COLO829 (cell line): ENCODE measurements at regions not wholly inside any gene's neighbourhood (a gene's known extent, or its start where the extent isn't known, plus 50 kb on each side); places are given as distances from the start of the nearest gene placed in this dataset.
"Not testable (repeated sequence)": the region's sequence is repeated elsewhere in the genome, so short reads cannot be mapped to it uniquely, and the experiment has no call there.

Experiments
- DNase-seq: peaks from one replicate; pipeline ENCODE4 v3.0.0; 2012; ENCODE audit warnings: low spot score

GRCh38 chr11:19433367-19433766 lies 192.6 kb upstream of the E2F8 start:
- DNase-seq, result no peak

- DNase-seq, result no peak
These were observed 191.8 kb upstream of the E2F8 start for GRCh38 chr11:19432370-19433061.

- DNase-seq, result no peak
These were observed 190.1 kb upstream of the E2F8 start for GRCh38 chr11:19430754-19431398.

- DNase-seq, result no peak
These were observed 189.6 kb upstream of the E2F8 start for GRCh38 chr11:19430346-19430745.

- no peak for DNase-seq
These were observed 188.5 kb upstream of the E2F8 start for GRCh38 chr11:19429108-19429760.

GRCh38 chr11:19428206-19429002 lies 187.7 kb upstream of the E2F8 start:
- DNase-seq, result no peak

- DNase-seq, result no peak
These were observed 186.1 kb upstream of the E2F8 start for GRCh38 chr11:19426756-19427403.

- no peak for DNase-seq
These were observed 185.4 kb upstream of the E2F8 start for GRCh38 chr11:19426011-19426755.

- no peak for DNase-seq
These were observed 181.5 kb upstream of the E2F8 start for GRCh38 chr11:19422276-19422675.

GRCh38 chr11:19420868-19421533 lies 180.3 kb upstream of the E2F8 start:
- DNase-seq, result no peak

GRCh38 chr11:19419808-19420207 lies 179.1 kb upstream of the E2F8 start:
- no peak for DNase-seq

GRCh38 chr11:19419021-19419750 lies 178.4 kb upstream of the E2F8 start:
- DNase-seq, result no peak

GRCh38 chr11:19418221-19418620 lies 177.5 kb upstream of the E2F8 start:
- no peak for DNase-seq

GRCh38 chr11:19412070-19412469 lies 171.3 kb upstream of the E2F8 start:
- DNase-seq, result not testable (repeated sequence)

- no peak for DNase-seq
These were observed 169.3 kb upstream of the E2F8 start for GRCh38 chr11:19410032-19410431.

GRCh38 chr11:19409307-19409706 lies 168.6 kb upstream of the E2F8 start:
- no peak for DNase-seq

- no peak for DNase-seq
These were observed 167.0 kb upstream of the E2F8 start for GRCh38 chr11:19407677-19408270.

- DNase-seq, result no peak
These were observed 165.2 kb upstream of the E2F8 start for GRCh38 chr11:19405966-19406365.

- no peak for DNase-seq
These were observed 164.0 kb upstream of the E2F8 start for GRCh38 chr11:19404787-19405186.
